HFFc6 (cell line): ENCODE measurements at regions not wholly inside any gene's neighbourhood (a gene's known extent, or its start where the extent isn't known, plus 50 kb on each side); places are given as distances from the start of the nearest gene placed in this dataset.

Experiments used
- DNase-seq: peaks from one replicate; pipeline ENCODE4 v3.0.0-alpha.2; 2018
- H3K27ac Mint-ChIP-seq: 2 replicates; pipeline ENCODE4 v1.8.0; 2020; ENCODE audit warnings: mild to moderate bottlenecking, mixed read lengths
- H3K27me3 Mint-ChIP-seq: 2 replicates; pipeline ENCODE4 v1.8.0; 2021; ENCODE audit warnings: mild to moderate bottlenecking, moderate library complexity, mixed read lengths; ENCODE audit not compliant: insufficient read depth
- H3K36me3 Mint-ChIP-seq: 2 replicates; pipeline ENCODE4 v1.8.0; 2021; ENCODE audit warnings: low read depth, mixed read lengths
- H3K4me1 Mint-ChIP-seq: 2 replicates; pipeline ENCODE4 v1.8.0; 2020; ENCODE audit warnings: low read depth, mixed read lengths
- H3K4me3 Mint-ChIP-seq: 2 replicates; pipeline ENCODE4 v1.8.0; 2020; ENCODE audit warnings: mild to moderate bottlenecking, moderate library complexity, mixed read lengths
- H3K9me3 Mint-ChIP-seq: 2 replicates; pipeline ENCODE4 v1.8.0; 2020; ENCODE audit warnings: mild to moderate bottlenecking, mixed read lengths
- CTCF ChIP-seq: fragments of 200-600 bp; sonication (generic); IDR thresholded peaks from 2 replicates; pipeline ENCODE4 v1.5.0; 2021; ENCODE audit warnings: antibody characterized with exemption, mild to moderate bottlenecking

GRCh38 chr3:67192466-67192865 is 194.4 kb downstream of the KBTBD8 start:
- no peaks in the 10 kb centered on the region for H3K36me3 Mint-ChIP-seq
- TF ChIP-seq CTCF: no peak

GRCh38 chr3:67196677-67197076 is 198.6 kb downstream of the KBTBD8 start:
- Mint-ChIP-seq H3K4me3 (no peak overlapping the region), H3K9me3 (peaks cover 12% of the 10 kb centered on the region), H3K36me3 (no peaks in the 10 kb centered on the region), H3K27me3 (no peaks in the 10 kb centered on the region), H3K4me1 (no peaks in the 10 kb centered on the region), H3K27ac (no peak overlapping the region)
- DNase-seq: no peak
- no peak for TF ChIP-seq CTCF

More at GRCh38 chr3:67192466-67192865, 194.4 kb downstream of the KBTBD8 start:
- H3K27ac Mint-ChIP-seq: no peak overlapping the region
- no peak for DNase-seq
- peaks cover 21% of the 10 kb centered on the region for H3K9me3 Mint-ChIP-seq
- no peak overlapping the region for H3K4me3 Mint-ChIP-seq
- no peaks in the 10 kb centered on the region for H3K27me3 Mint-ChIP-seq
- no peaks in the 10 kb centered on the region for H3K4me1 Mint-ChIP-seq

GRCh38 chr3:67198374-67198773 is 200.3 kb downstream of the KBTBD8 start:
- Mint-ChIP-seq H3K4me3 (no peak overlapping the region), H3K27ac (no peak overlapping the region), H3K36me3 (no peaks in the 10 kb centered on the region), H3K9me3 (peaks cover 10% of the 10 kb centered on the region), H3K27me3 (no peaks in the 10 kb centered on the region), H3K4me1 (no peaks in the 10 kb centered on the region)
- no peak for TF ChIP-seq CTCF
- no peak for DNase-seq

- DNase-seq: no peak
- peaks cover 15% of the 10 kb centered on the region for H3K9me3 Mint-ChIP-seq
- no peak overlapping the region for H3K27ac Mint-ChIP-seq
- no peaks in the 10 kb centered on the region for H3K27me3 Mint-ChIP-seq
- no peak for TF ChIP-seq CTCF
- H3K4me3 Mint-ChIP-seq: no peak overlapping the region
- H3K4me1 Mint-ChIP-seq: no peaks in the 10 kb centered on the region
- no peaks in the 10 kb centered on the region for H3K36me3 Mint-ChIP-seq
Measured at GRCh38 chr3:67200618-67201017, 202.5 kb downstream of the KBTBD8 start.

GRCh38 chr3:67201026-67201425 is 202.9 kb downstream of the KBTBD8 start:
- DNase-seq: no peak
- no peaks in the 10 kb centered on the region for H3K36me3 Mint-ChIP-seq
- no peak for TF ChIP-seq CTCF
- H3K9me3 Mint-ChIP-seq: peaks cover 15% of the 10 kb centered on the region
- H3K4me3 Mint-ChIP-seq: no peak overlapping the region
- no peaks in the 10 kb centered on the region for H3K4me1 Mint-ChIP-seq
- H3K27ac Mint-ChIP-seq: no peak overlapping the region
- no peaks in the 10 kb centered on the region for H3K27me3 Mint-ChIP-seq

- Mint-ChIP-seq H3K27me3 (no peaks in the 10 kb centered on the region), H3K4me1 (no peaks in the 10 kb centered on the region), H3K36me3 (no peaks in the 10 kb centered on the region), H3K4me3 (no peak overlapping the region), H3K27ac (no peak overlapping the region), H3K9me3 (peaks cover 15% of the 10 kb centered on the region)
- no peak for TF ChIP-seq CTCF
- DNase-seq: no peak
Measured at GRCh38 chr3:67202053-67202452, 203.9 kb downstream of the KBTBD8 start.
